ENCODE measurements at regions not wholly inside any gene's neighbourhood (a gene's known extent, or its start where the extent isn't known, plus 50 kb on each side); places are given as distances from the start of the nearest gene placed in this dataset.

DNA sequence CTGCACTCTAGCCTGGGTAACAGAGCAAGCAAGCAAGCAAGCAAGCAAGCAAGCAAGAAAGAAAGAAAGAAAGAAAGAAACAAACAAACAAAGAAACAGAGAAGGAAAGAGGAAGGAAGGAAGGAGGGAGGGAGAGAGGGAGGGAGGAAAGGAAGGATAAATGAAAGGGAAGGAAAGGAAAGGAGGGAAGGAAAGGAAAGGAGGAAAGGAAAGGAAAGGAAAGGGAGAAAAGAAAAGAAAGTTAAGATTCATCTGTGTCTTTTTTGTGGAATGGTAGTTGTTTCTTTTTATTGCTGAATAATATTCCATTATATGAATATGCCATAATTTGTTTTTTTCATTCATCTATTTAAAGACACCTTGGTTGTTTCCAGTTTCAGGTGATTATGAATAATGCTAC, 506.9 kb upstream of the NAALADL2 start:
- Histone ChIP-seq H2AK5ac (ENCODE audit: low read length, severe bottlenecking) (no peak overlapping the region), H3K4ac (ENCODE audit: low read depth in 1 of 2, low read length in 2 of 2) (no peak overlapping the region), H3K9ac (ENCODE audit: low read length) (no peak overlapping the region), H2AFZ (ENCODE audit: low read depth, low read length) (no peak overlapping the region), H2BK15ac (ENCODE audit: low read depth, poor library complexity, severe bottlenecking) (no peak overlapping the region), H2BK5ac (ENCODE audit: low read depth, low read length, poor library complexity, severe bottlenecking) (no peak overlapping the region), H3K36me3 (ENCODE audit: control insufficient read depth in 1 of 2, insufficient read depth in 2 of 2, low read depth in 1 of 2, low read length in 2 of 2) (no peaks in the 10 kb centered on the region), H3K4me2 (ENCODE audit: low read length, poor library complexity, severe bottlenecking) (no peak overlapping the region), H3K27me3 (ENCODE audit: control insufficient read depth in 1 of 2, insufficient read depth in 1 of 2, low read length in 2 of 2) (no peaks in the 10 kb centered on the region), H3K18ac (ENCODE audit: low read depth in 1 of 2, low read length in 2 of 2) (no peak overlapping the region), H3K4me3 (ENCODE audit: insufficient read depth in 1 of 2, low read depth in 1 of 2, low read length in 2 of 2) (no peak overlapping the region), H3K14ac (ENCODE audit: low read length in 2 of 2) (no peak overlapping the region), H3K79me1 (replicated peaks; ENCODE audit: low read length, poor library complexity, severe bottlenecking) (no peaks in the 10 kb centered on the region), H3K23ac (ENCODE audit: low read length in 2 of 2) (no peak overlapping the region), H3K27ac (ENCODE audit: low read length, poor library complexity, severe bottlenecking) (no peak overlapping the region), H4K91ac (ENCODE audit: low read length) (no peak overlapping the region), H2BK120ac (ENCODE audit: low read depth, low read length) (no peak overlapping the region), H3K4me1 (ENCODE audit: control insufficient read depth, insufficient read depth, low read depth, low read length) (no peaks in the 10 kb centered on the region), H4K8ac (ENCODE audit: low read length) (no peak overlapping the region), H2BK12ac (ENCODE audit: low read length in 2 of 2) (no peak overlapping the region), H3K9me3 (ENCODE audit: control insufficient read depth, low read length) (no peaks in the 10 kb centered on the region)
- no peak for DNase-seq

DNA sequence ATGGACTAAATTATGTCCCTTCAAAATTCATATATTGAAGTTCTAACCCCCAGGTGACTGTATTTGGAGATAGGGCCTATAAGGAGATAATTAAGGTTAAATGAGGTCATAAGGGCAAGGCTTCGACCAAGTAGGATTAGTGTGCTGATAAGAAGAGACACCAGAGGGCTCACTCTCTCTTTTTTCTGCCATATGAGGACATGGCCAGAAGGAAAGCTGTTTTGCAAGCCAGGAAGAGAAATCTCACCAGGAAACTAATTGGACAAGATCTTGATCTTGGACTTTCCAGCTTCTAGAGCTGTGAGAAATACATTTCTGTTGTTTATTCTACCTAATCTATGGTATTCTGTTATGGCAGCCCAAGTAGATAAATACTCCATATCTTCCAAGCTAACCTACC, 503.6 kb upstream of the NAALADL2 start:
- Histone ChIP-seq H3K4me2 (ENCODE audit: low read length, poor library complexity, severe bottlenecking) (no peak overlapping the region), H3K14ac (ENCODE audit: low read length in 2 of 2) (no peak overlapping the region), H2BK120ac (ENCODE audit: low read depth, low read length) (no peak overlapping the region), H3K18ac (ENCODE audit: low read depth in 1 of 2, low read length in 2 of 2) (no peak overlapping the region), H3K4ac (ENCODE audit: low read depth in 1 of 2, low read length in 2 of 2) (no peak overlapping the region), H2AFZ (ENCODE audit: low read depth, low read length) (no peak overlapping the region), H2BK5ac (ENCODE audit: low read depth, low read length, poor library complexity, severe bottlenecking) (no peak overlapping the region), H3K27me3 (ENCODE audit: control insufficient read depth in 1 of 2, insufficient read depth in 1 of 2, low read length in 2 of 2) (no peaks in the 10 kb centered on the region), H3K9me3 (ENCODE audit: control insufficient read depth, low read length) (no peaks in the 10 kb centered on the region), H4K91ac (ENCODE audit: low read length) (no peak overlapping the region), H2AK5ac (ENCODE audit: low read length, severe bottlenecking) (no peak overlapping the region), H3K36me3 (ENCODE audit: control insufficient read depth in 1 of 2, insufficient read depth in 2 of 2, low read depth in 1 of 2, low read length in 2 of 2) (no peaks in the 10 kb centered on the region), H3K27ac (ENCODE audit: low read length, poor library complexity, severe bottlenecking) (no peak overlapping the region), H4K8ac (ENCODE audit: low read length) (no peak overlapping the region), H3K4me3 (ENCODE audit: insufficient read depth in 1 of 2, low read depth in 1 of 2, low read length in 2 of 2) (no peak overlapping the region), H2BK15ac (ENCODE audit: low read depth, poor library complexity, severe bottlenecking) (no peak overlapping the region), H2BK12ac (ENCODE audit: low read length in 2 of 2) (no peak overlapping the region), H3K23ac (ENCODE audit: low read length in 2 of 2) (no peak overlapping the region), H3K9ac (ENCODE audit: low read length) (no peak overlapping the region), H3K4me1 (ENCODE audit: control insufficient read depth, insufficient read depth, low read depth, low read length) (no peaks in the 10 kb centered on the region), H3K79me1 (replicated peaks; ENCODE audit: low read length, poor library complexity, severe bottlenecking) (no peaks in the 10 kb centered on the region)
- peak; percentile 28 for DNase-seq
- 14% methylated on average over 1 of the region's 1 CpG for WGBS

DNA sequence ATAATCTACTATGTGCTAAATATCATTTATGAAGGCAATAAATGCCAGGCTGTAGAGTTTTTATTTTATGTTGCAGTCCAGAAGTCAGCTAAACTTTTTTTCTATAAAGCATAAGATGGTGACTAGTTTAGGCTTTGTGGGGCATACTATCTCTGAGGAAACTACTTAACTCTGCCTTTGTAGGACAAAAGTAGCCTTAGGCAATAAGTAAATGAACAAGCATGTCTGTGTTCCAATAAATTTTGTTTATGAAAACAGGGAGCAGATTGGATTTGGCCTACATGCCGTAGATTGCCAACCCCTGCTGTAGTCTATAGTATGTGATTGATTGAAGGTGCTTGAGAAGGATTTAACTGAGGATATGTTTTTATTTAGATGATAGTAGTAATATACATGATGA, 502.5 kb upstream of the NAALADL2 start:
- Histone ChIP-seq H3K23ac (ENCODE audit: low read length in 2 of 2) (no peak overlapping the region), H2BK120ac (ENCODE audit: low read depth, low read length) (no peak overlapping the region), H3K4me1 (ENCODE audit: control insufficient read depth, insufficient read depth, low read depth, low read length) (no peaks in the 10 kb centered on the region), H3K4me3 (ENCODE audit: insufficient read depth in 1 of 2, low read depth in 1 of 2, low read length in 2 of 2) (no peak overlapping the region), H4K8ac (ENCODE audit: low read length) (no peak overlapping the region), H2AK5ac (ENCODE audit: low read length, severe bottlenecking) (no peak overlapping the region), H2BK15ac (ENCODE audit: low read depth, poor library complexity, severe bottlenecking) (no peak overlapping the region), H3K36me3 (ENCODE audit: control insufficient read depth in 1 of 2, insufficient read depth in 2 of 2, low read depth in 1 of 2, low read length in 2 of 2) (no peaks in the 10 kb centered on the region), H3K14ac (ENCODE audit: low read length in 2 of 2) (no peak overlapping the region), H2BK12ac (ENCODE audit: low read length in 2 of 2) (no peak overlapping the region), H3K9ac (ENCODE audit: low read length) (no peak overlapping the region), H3K27ac (ENCODE audit: low read length, poor library complexity, severe bottlenecking) (no peak overlapping the region), H3K4me2 (ENCODE audit: low read length, poor library complexity, severe bottlenecking) (no peak overlapping the region), H3K79me1 (replicated peaks; ENCODE audit: low read length, poor library complexity, severe bottlenecking) (no peaks in the 10 kb centered on the region), H2AFZ (ENCODE audit: low read depth, low read length) (no peak overlapping the region), H3K4ac (ENCODE audit: low read depth in 1 of 2, low read length in 2 of 2) (no peak overlapping the region), H3K27me3 (ENCODE audit: control insufficient read depth in 1 of 2, insufficient read depth in 1 of 2, low read length in 2 of 2) (no peaks in the 10 kb centered on the region), H4K91ac (ENCODE audit: low read length) (no peak overlapping the region), H3K18ac (ENCODE audit: low read depth in 1 of 2, low read length in 2 of 2) (no peak overlapping the region), H2BK5ac (ENCODE audit: low read depth, low read length, poor library complexity, severe bottlenecking) (no peak overlapping the region), H3K9me3 (ENCODE audit: control insufficient read depth, low read length) (no peaks in the 10 kb centered on the region)
- WGBS: 85% methylated on average over 1 of the region's 1 CpG
- no peak for DNase-seq

DNA sequence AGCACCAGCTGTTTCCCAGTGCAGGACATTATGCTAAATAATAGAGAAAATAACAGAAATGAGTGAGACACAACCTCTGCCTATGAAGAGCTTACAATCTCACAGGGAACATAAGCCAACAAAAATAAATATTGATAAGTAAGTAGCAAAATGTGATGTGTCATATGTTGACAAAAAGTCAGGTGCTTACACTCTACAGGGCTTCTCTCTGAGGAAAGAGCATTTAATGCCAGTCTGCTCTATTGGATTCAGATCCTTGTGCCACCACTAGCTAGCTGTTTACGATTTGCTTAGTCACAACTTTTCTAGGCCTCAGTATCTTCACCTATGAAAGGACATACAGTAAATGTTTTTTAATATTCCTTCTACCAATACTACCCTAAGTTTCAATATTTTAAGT, 500.9 kb upstream of the NAALADL2 start:
- H3K23ac ChIP-seq (ENCODE audit: low read length in 2 of 2): no peak overlapping the region
- 100% methylated on average over 1 of the region's 1 CpG for WGBS
- H2BK120ac ChIP-seq (ENCODE audit: low read depth, low read length): no peak overlapping the region

More for the DNA sequence above, 500.9 kb upstream of the NAALADL2 start:
- Histone ChIP-seq H3K27ac (ENCODE audit: low read length, poor library complexity, severe bottlenecking) (no peak overlapping the region), H3K9me3 (ENCODE audit: control insufficient read depth, low read length) (no peaks in the 10 kb centered on the region), H2BK12ac (ENCODE audit: low read length in 2 of 2) (no peak overlapping the region), H3K4me3 (ENCODE audit: insufficient read depth in 1 of 2, low read depth in 1 of 2, low read length in 2 of 2) (no peak overlapping the region), H4K8ac (ENCODE audit: low read length) (no peak overlapping the region), H3K36me3 (ENCODE audit: control insufficient read depth in 1 of 2, insufficient read depth in 2 of 2, low read depth in 1 of 2, low read length in 2 of 2) (no peaks in the 10 kb centered on the region), H2BK5ac (ENCODE audit: low read depth, low read length, poor library complexity, severe bottlenecking) (no peak overlapping the region), H3K4me1 (ENCODE audit: control insufficient read depth, insufficient read depth, low read depth, low read length) (no peaks in the 10 kb centered on the region), H3K4me2 (ENCODE audit: low read length, poor library complexity, severe bottlenecking) (no peak overlapping the region), H3K4ac (ENCODE audit: low read depth in 1 of 2, low read length in 2 of 2) (no peak overlapping the region), H3K9ac (ENCODE audit: low read length) (no peak overlapping the region), H2BK15ac (ENCODE audit: low read depth, poor library complexity, severe bottlenecking) (no peak overlapping the region), H2AFZ (ENCODE audit: low read depth, low read length) (no peak overlapping the region), H3K18ac (ENCODE audit: low read depth in 1 of 2, low read length in 2 of 2) (no peak overlapping the region), H3K14ac (ENCODE audit: low read length in 2 of 2) (no peak overlapping the region), H3K27me3 (ENCODE audit: control insufficient read depth in 1 of 2, insufficient read depth in 1 of 2, low read length in 2 of 2) (no peaks in the 10 kb centered on the region), H3K79me1 (replicated peaks; ENCODE audit: low read length, poor library complexity, severe bottlenecking) (no peaks in the 10 kb centered on the region), H2AK5ac (ENCODE audit: low read length, severe bottlenecking) (no peak overlapping the region), H4K91ac (ENCODE audit: low read length) (no peak overlapping the region)
- peak; percentile 6 for DNase-seq

Measured in mesenchymal stem cell (in vitro differentiated cells and primary cell).